Neural progenitor cell (in vitro differentiated cells): ENCODE measurements at regions not wholly inside any gene's neighbourhood (a gene's known extent, or its start where the extent isn't known, plus 50 kb on each side); places are given as distances from the start of the nearest gene placed in this dataset.

Experiments used
- CTCF ChIP-seq: fragments of 200-600 bp; sonication (generic); IDR thresholded peaks from 2 replicates; pipeline ENCODE4 v1.5.1; 2017; ENCODE audit warnings: antibody characterized with exemption, mild to moderate bottlenecking
- EZH2 ChIP-seq: fragments of 200-600 bp; sonication (generic); IDR thresholded peaks from 2 replicates; pipeline ENCODE4 v1.6.1; 2017; ENCODE audit warnings: antibody characterized with exemption, mild to moderate bottlenecking, moderate library complexity
- EZH2phosphoT487 ChIP-seq: fragments of 200-600 bp; sonication (generic); IDR thresholded peaks from 2 replicates; pipeline ENCODE4 v1.6.1; 2017; ENCODE audit warnings: antibody characterized with exemption

DNA sequence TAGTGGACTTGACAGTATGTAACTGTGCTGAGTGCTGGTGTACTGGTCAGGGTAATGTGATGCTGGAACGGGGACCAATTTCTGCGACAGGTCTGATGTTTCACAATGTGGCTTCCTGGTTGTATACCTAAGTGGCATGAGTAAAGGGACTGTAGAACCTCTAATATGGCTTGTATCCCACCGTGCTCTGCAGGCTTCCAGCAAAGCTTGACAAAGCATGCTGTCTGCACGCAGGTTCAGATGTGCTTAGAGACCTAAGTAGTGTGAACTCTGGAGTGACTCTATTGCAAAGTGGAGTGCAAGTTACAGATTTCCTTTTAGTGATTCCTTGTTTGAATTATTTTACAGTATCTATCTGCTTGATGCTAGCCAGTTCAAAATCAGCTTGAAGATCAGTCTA, 415.8 kb upstream of the NOVA1 start:
- no peak for TF ChIP-seq CTCF
- TF ChIP-seq EZH2 = no peak
- TF ChIP-seq EZH2phosphoT487 = no peak
